ENCODE measurements at regions not wholly inside any gene's neighbourhood (a gene's known extent, or its start where the extent isn't known, plus 50 kb on each side); places are given as distances from the start of the nearest gene placed in this dataset.
"Not testable (repeated sequence)": the region's sequence is repeated elsewhere in the genome, so short reads cannot be mapped to it uniquely, and the experiment has no call there.

DNA sequence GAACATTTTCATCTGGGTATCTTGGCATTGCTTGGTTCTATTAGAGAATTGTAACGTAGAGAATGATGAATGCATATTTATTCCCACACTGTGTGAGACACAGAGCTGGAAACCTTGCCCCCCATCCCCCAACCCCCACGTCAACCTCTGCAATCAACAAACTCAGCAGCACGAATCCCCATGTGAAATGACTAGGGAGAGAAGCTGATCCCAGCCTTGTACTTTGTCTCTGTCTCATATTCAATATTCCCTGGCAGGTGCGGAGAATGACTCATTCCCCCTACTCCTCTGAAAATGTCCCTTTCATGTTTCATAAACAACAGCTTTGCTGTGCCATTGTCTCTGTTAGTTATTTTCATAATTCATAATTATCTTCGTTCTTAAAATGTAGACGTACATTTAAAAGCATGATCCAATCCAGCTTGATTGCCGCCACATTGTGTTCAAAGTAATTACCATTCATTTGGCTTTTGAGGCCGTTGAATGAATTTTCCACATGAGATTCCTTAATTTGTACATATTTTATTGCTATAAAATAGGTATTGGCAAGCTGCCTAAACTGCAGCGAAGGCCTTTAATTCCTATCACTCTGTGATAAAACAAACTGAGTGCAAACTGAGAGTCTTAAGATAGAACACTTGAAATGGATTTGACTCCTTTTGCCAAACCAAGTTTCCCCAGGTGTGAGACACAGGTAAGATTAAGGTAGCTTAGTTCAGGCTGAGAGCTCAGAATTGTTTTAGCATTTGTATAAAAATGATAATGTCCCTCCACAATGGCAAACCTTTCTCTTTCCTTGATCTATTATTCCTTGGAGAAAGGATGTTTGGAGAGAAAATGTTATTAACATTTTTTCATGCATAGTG, 920.2 kb downstream of the TYW1 start:
- WGBS, 2 donors (ENCODE audit: low coverage in 1 of 2): 28 to 40% methylated on average over 8 to 9 of the region's 9 CpGs
- no peaks in the 10 kb centered on the region for H3K36me3 ChIP-seq
- no peaks in the 10 kb centered on the region for H3K27me3 ChIP-seq
- ATAC-seq: no peak
- H3K4me1 ChIP-seq: no peaks in the 10 kb centered on the region
- TF ChIP-seq POLR2AphosphoS5 (IDR thresholded peaks at IDR 0.05): no peak
- no peak for TF ChIP-seq EP300 (IDR thresholded peaks at IDR 0.05)
- TF ChIP-seq POLR2A (IDR thresholded peaks at IDR 0.05): no peak
- TF ChIP-seq, protein P1, sequence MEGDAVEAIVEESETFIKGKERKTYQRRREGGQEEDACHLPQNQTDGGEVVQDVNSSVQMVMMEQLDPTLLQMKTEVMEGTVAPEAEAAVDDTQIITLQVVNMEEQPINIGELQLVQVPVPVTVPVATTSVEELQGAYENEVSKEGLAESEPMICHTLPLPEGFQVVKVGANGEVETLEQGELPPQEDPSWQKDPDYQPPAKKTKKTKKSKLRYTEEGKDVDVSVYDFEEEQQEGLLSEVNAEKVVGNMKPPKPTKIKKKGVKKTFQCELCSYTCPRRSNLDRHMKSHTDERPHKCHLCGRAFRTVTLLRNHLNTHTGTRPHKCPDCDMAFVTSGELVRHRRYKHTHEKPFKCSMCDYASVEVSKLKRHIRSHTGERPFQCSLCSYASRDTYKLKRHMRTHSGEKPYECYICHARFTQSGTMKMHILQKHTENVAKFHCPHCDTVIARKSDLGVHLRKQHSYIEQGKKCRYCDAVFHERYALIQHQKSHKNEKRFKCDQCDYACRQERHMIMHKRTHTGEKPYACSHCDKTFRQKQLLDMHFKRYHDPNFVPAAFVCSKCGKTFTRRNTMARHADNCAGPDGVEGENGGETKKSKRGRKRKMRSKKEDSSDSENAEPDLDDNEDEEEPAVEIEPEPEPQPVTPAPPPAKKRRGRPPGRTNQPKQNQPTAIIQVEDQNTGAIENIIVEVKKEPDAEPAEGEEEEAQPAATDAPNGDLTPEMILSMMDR (IDR thresholded peaks at IDR 0.05): no peak
- H3K9me3 ChIP-seq: no peaks in the 10 kb centered on the region
- no peak overlapping the region for H3K27ac ChIP-seq
- no peak overlapping the region for H3K4me3 ChIP-seq

DNA sequence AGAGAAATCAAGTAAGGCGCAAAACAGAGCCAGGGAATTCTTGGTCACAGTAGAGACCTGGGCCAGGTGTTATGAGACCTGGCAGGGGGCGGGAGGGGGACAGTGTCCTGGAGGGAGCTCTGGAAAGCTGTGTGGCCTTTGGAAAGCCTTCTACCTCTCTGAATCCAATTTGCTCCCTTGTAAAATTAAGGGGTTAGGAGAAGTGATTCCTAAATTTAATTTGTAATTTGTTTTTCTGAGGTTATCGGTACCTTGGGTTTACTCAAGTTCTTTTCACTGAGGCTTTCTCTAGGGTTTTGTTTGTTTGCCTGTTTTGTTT, 920.8 kb downstream of the TYW1 start:
- TF ChIP-seq POLR2A (IDR thresholded peaks at IDR 0.05): no peak
- no peak for TF ChIP-seq POLR2AphosphoS5 (IDR thresholded peaks at IDR 0.05)
- TF ChIP-seq, protein P1 (IDR thresholded peaks at IDR 0.05): no peak
- no peak for TF ChIP-seq EP300 (IDR thresholded peaks at IDR 0.05)
- Histone ChIP-seq H3K27me3 (peaks cover 4% of the 10 kb centered on the region), H3K9me3 (no peaks in the 10 kb centered on the region), H3K4me3 (no peak overlapping the region), H3K27ac (no peak overlapping the region), H3K36me3 (no peaks in the 10 kb centered on the region), H3K4me1 (no peaks in the 10 kb centered on the region)
- ATAC-seq: no peak
- 80 to 89% methylated on average over 3 of the region's 3 CpGs for WGBS, 2 donors (ENCODE audit: low coverage in 1 of 2)

DNA sequence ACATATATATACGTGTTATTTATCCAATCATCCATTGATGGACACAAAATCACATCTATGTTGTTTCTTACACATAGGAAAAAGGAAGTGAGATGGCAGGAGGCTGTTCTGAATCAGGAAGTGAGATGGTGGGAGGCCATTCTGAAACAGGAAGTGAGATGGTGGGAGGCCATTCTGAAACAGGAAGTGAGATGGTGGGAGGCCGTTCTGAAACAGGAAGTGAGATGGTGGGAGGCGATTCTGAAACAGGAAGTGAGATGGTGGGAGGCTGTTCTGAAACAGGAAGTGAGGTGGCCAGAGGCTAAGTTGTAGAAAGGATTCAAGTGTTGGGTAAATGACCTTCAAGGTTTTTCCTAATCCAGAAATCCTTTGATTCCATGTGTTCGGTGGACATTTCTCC, 921.5 kb downstream of the TYW1 start:
- Histone ChIP-seq H3K9me3 (no peaks in the 10 kb centered on the region), H3K4me1 (no peaks in the 10 kb centered on the region), H3K27ac (no peak overlapping the region), H3K27me3 (peaks cover 4% of the 10 kb centered on the region), H3K36me3 (no peaks in the 10 kb centered on the region), H3K4me3 (no peak overlapping the region)
- TF ChIP-seq, protein P1 (IDR thresholded peaks at IDR 0.05): no peak
- TF ChIP-seq EP300 (IDR thresholded peaks at IDR 0.05) (no peak), POLR2AphosphoS5 (IDR thresholded peaks at IDR 0.05) (no peak)
- WGBS, 2 donors (ENCODE audit: low coverage in 1 of 2): 52 to 54% methylated on average over 3 to 4 of the region's 4 CpGs
- no peak for ATAC-seq

DNA sequence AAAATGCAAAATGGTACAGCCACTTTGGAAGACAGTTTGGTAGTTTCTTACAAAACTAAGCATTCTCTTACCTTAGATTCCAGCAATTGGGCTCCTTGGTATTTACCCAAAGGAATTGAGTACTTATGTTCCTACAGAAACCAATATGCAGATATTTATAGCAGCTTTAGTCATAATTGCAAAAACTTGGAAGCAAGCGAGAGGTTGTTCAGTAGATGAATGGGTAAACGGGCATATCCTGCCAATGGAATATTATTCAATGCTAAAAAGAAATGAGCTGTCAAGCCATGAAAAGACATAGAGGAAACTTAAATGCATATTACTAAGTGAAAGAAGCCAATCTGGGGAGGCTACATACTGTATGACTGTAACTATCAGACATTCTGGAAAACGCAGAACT, 926.7 kb downstream of the TYW1 start:
- peaks cover 4% of the 10 kb centered on the region for H3K27me3 ChIP-seq
- 85 to 93% methylated on average over 3 of the region's 3 CpGs for WGBS, 2 donors (ENCODE audit: low coverage in 1 of 2)
- H3K9me3 ChIP-seq: no peaks in the 10 kb centered on the region
- H3K36me3 ChIP-seq: no peaks in the 10 kb centered on the region
- H3K4me3 ChIP-seq: no peak overlapping the region
- no peak for ATAC-seq
- no peak for TF ChIP-seq POLR2AphosphoS5 (IDR thresholded peaks at IDR 0.05)
- no peak for TF ChIP-seq EP300 (IDR thresholded peaks at IDR 0.05)
- no peak for TF ChIP-seq POLR2A (IDR thresholded peaks at IDR 0.05)
- TF ChIP-seq, protein P1 (IDR thresholded peaks at IDR 0.05): no peak
- no peaks in the 10 kb centered on the region for H3K4me1 ChIP-seq
- H3K27ac ChIP-seq: no peak overlapping the region

DNA sequence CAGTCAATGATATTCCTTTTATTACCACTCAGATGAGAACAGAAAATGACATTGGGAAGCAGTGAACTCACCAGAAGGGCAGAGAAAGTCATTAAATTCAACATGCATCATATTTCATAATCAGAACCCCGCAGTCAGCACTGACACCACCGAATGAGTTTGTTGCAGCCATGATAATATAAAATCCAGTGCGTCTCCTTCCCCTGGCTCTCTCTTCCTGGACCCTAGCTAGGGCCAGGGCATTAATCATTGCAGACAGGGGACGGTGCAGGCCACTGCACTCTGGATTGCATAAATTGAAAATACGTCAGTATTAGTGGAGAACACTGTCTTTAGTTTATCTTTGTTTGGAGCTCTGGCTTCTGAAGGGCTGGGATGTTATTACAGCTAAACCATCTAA, 931.5 kb downstream of the TYW1 start:
- Histone ChIP-seq H3K4me1 (no peaks in the 10 kb centered on the region), H3K27ac (no peak overlapping the region), H3K36me3 (no peaks in the 10 kb centered on the region), H3K27me3 (no peaks in the 10 kb centered on the region), H3K9me3 (no peaks in the 10 kb centered on the region), H3K4me3 (no peak overlapping the region)
- TF ChIP-seq, protein P1 (IDR thresholded peaks at IDR 0.05): no peak
- TF ChIP-seq EP300 (IDR thresholded peaks at IDR 0.05) (no peak), POLR2AphosphoS5 (IDR thresholded peaks at IDR 0.05) (no peak), POLR2A (IDR thresholded peaks at IDR 0.05) (no peak)
- ATAC-seq: no peak
- 38 to 41% methylated on average over 5 of the region's 5 CpGs for WGBS, 2 donors (ENCODE audit: low coverage in 1 of 2)

DNA sequence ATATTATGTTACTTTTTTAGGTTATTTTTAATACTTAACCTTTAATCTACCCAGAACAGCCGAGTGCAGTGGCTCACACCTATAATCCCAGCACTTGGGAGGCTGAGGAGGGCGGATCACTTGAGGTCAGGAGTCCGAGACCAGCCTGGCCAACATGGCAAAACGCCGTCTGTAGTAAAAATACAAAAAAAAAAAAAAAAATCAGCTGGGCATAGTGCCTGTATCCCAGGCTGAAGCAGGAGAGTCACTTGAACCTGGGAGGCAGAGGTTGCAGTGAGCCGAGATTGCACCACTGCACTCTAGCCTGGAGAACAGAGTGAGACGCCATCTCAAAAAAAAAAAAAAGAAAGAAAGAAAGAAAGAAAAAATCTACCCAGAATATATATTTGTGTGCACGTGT, 939.8 kb downstream of the TYW1 start:
- not testable (repeated sequence) for H3K4me3 ChIP-seq, H3K36me3 ChIP-seq, H3K9me3 ChIP-seq, ATAC-seq, H3K27me3 ChIP-seq, H3K27ac ChIP-seq
- 60 to 85% methylated on average over 1 to 8 of the region's 8 CpGs for WGBS, 2 donors (ENCODE audit: low coverage in 1 of 2)
- H3K4me1 ChIP-seq: peaks cover 0 to 12% (median 0%) of the 10 kb centered on the region in 3 donors

Measured in gastroesophageal sphincter (tissue), 4 donors.